Putamen (tissue), 1 donor: ENCODE measurements at regions not wholly inside any gene's neighbourhood (a gene's known extent, or its start where the extent isn't known, plus 50 kb on each side); places are given as distances from the start of the nearest gene placed in this dataset.
"Not testable (repeated sequence)": the region's sequence is repeated elsewhere in the genome, so short reads cannot be mapped to it uniquely, and the experiment has no call there.

Experiments
- DNase-seq: peaks from one replicate; pipeline ENCODE4 v3.0.0-alpha.2; 2016; ENCODE audit warnings: low spot score

DNA sequence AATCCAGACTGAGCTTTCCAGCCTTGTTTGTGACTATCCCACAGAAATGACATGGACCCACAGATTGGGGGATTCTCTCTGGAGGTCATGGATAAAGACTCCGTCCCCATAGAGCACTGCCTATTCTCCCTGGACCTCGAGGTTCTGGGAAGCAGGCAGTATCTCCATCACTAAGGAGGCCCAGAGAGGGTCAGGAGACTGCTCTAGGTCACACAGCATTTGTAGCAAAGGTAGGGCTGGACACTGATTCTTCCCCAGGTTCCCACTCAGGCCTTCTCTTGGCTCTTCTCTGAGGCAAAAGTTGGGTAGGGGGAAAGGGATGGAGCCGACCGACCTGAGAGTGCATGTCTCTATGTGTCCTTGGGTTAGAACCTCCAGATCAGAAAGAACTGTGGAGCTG, 80.9 kb downstream of the PTPRS start:
- DNase-seq, result no peak

DNA sequence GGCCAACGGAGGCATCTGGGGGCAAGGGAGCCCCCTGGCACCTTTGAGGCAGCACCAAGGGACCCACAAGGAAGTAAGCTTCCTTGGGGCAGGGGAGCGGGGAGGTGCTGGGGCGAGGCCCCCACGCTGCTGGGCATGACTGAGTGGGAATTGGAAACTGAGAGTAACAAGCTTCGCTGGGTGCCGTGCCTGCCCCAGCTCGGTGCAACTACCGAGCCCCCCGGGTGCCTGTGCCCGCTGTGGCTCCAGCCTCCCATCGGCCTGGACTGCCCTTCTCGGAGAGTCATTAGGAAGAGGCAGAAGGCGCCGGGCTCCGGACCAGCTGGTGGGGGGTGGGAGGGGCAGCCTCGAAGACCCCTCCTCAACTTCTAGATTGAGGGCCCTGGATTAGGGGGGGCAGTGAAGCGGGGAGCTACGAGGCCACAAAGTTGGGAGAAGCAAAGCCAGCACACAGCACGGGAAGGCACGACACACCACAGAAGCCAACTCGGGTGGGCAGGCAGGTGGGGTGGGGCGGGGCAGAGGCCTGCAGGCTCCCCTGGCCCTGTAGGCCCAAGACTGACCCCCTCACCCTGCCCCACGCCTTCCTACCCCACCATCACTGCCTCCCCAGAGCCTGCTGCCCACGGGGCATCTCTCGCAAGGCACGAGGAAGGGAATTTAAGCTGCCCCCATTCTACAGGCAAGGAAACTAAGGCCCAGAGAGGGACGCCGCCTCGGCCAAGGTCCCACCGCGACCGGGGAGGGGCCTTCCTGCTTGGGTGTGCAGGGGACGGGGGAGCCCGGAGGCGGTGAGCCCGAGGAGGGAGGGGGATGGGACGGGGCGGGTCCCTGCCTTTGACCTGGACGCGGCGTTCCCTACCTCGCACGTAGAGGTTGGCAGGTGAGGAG, 83.2 kb downstream of the PTPRS start:
- no peak for DNase-seq

DNA sequence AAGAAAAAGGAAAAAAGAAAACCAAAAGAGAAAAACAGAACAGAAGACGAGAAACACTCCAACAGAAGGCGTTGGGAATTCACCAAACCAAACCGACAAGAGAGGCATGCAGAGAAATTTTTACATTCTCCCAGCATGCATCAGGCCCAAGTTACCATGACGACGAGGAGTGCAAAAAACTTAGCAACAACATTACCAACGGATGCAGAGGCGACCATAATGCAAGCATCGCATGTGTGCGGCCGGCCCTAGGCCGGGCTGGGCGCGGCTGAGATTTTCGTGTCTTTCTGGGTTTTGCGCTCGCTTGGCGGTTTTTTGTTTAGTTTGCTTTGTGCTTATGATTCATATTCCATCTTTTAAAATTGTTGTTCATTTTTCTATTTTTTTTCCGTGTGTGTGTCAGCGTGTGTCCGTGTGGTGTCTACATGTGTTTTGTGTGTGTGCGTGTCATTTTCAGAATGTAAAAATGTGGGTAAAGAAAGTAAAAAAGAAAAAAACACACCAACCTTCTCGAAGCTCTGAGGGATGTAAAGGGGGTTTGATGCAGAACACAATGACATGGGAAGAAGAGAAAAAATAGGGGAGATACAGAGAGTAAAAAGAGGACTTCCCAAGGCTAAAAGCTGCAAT, 84.9 kb downstream of the PTPRS start:
- DNase-seq, result no peak

DNA sequence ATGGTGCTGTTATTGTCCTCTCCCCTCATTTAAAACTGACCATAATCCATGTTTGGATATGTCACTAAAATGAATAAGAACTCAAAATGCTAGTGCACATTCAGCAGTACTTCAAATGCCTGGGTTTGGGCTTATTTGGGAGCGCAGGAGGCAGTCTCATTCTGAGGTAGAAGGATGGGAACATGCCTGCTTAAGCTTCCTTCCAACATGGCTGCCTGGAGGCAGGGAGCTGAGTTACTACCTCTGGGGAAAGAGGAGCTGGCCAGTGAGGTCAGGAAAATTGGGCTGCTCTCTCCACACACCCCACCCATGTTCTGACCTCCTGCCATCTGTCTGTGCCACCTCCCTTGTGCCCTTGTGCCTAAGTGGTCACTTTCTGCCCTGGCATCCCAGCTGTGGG, 85.7 kb downstream of the PTPRS start:
- no peak for DNase-seq

DNA sequence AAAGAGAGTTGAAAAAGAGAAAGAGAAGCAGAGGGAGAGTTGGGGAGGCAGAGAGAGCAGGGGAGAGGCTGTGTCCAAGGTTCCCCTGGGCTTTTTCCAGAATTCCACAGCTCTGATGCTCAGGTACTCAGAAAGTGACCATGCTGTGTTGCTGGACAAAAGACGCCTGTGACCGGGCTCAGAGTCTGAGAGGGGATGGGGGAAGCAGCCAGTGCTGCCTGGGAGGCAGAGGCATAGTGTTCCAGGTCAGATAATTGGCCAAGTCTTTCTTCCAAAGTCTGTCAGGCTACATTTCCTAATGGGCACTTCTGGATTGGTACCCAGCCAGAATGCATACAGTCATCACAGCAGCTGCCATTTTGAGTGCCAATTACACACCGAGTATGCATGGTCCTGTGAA, 86.1 kb downstream of the PTPRS start:
- no peak for DNase-seq

DNA sequence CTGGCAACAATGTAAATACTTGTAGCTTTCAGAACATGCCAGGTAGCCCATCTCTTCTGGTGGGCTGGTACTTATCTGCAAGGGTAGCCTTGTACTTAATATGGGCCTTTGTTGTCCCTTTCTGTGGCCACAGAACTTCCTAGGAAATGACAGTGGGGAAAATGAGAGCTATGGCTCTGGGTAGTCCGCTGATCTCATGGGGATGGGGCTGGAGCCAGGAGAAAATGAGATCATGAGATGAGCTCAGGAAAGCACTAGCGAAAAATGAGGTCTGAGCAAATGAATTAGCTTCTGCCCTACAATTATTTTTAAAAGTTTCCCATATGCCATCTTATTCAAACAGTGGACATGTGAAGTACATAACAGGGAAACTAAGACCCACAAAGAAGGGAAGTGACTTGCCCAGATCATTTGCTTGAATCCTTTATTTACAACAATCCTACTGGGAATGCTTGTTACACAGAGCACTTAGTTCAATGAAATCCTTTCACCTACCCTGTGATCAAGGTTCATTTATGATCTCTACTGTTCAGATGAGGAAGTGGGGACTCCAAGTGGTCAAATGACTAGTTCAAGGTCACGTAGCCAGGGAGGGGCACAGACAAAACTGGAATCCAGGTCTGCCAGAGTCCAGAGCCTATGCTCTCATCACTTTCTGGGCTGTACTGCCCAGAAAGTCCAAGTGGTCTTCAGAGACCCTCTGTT, 87.1 kb downstream of the PTPRS start:
- DNase-seq, result no peak

DNA sequence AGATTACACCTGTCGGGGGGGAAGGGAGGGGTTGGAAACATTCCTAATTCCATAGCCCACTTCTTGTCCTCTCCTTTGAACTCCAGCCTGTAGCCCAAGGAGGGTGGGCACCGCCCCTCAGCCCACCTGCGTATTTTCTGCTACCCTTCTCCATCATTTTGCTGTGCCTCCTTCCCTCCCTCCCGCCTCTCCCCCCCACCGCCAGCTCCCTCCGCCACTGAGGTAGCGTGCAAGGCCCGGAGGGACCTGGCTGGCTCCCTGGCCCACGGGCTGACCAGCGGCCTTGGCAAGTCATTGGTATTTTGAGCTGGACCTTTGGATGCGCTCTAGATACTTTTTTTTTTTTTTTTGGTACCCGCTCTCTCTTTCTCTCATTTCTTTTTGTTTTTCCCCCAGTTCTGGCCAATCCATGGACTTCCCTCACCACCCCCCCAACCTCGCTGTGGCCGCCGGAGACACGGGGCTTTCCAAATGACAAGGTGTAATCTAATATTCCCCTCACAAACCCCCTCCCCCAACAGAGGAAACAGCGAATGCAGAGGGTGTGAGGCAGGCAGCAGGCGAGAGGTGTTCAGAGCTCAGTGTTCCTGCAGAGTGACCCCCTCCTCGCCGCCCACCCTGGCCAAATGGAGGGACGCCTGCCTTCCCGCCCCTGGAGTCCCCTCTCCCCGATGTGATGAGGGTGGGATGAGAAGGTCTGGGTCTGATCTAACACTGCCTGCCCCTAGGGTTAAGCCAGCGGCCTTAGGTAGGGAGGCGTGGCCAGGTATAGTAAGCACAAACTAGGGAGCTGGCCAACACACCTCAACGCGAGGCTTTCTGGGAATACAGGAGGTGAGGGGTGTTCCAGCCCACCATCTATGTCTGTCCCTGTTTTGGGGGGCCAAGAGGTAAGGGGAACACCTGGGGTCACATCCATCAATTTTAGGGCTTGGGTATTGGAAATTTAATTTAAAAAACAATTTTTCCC, 89.2 kb downstream of the PTPRS start:
- no peak for DNase-seq

DNA sequence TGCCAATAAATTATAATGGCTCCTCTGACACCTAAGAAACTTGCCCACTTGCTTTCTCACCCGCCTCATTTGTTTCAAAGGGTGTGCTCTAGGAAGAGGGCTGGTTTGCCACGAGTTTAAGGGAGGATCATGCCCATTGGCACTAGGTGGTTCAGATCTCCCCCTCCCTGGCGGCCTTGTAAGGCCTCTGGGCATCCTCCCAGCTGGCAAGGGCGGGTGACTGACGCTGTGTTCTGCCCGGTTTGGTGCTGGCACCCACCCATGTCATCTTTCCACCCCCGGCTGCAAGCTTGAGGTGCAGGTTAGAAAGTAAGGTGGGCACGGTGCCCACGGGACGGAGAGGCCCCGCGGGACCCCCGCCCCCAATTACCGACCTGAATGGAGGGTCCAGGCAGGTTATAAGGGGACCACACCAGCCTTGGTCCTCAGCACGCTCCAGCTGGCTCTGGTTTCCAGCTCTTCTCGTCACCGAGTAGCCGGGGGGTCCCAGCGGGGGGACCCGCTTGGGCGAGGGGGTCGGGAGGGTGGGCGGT, 90.4 kb downstream of the PTPRS start:
- DNase-seq, result peak; percentile 65

DNA sequence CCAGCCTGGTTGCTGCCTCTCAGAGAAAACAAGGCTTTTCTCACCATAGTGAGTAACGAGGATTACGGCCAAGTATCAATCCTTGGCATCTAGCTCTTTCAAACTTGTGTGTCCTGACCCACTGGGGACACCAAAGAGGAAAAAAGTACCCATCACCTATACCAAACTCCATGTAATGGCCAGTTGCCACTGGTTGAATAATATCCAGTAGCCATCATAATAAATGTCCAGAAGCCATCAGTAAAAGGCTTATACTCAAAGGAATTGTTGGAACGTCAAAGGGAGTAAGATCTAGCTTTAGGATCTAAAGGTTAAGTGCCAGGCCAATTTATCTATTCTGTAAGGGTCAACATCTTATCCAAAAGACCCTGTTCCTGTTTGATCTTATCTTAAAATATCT, 91.1 kb downstream of the PTPRS start:
- DNase-seq, result no peak

DNA sequence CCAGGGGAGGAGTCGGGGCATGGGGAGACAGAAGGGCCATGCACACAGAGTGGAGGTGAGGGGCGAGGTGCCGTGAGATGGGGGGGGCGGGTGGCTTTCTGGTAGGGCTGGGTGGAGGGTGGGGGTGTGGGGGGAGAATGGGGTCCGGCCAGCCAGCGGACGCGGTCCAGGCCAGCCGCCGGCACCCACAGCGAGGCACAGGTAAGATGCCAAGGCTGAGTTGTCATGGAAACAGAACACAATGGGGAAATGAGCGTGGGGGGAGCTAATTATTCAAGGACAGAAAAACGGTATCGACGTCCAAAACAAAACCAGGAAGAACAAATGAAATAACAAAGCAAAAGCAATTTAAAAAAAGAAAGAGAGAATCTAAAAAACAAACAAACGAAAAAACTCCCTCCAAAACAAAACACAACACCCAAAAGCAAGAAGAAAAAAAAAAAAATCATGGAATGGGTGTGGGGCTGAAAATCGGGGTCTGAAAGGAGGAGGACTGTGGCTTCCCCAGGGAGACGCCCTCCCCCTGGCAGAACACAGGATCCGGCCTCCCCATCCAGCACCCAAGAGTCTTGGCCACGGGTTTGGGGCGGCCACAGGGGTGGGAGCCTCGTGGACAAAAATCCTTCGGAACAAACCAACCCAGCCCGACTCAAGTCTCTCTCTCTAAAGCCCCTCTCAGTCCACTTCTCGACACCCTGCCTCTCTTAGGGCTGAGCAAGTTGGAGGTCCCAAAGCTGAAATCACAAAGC, 92.5 kb downstream of the PTPRS start:
- DNase-seq, result no peak

DNA sequence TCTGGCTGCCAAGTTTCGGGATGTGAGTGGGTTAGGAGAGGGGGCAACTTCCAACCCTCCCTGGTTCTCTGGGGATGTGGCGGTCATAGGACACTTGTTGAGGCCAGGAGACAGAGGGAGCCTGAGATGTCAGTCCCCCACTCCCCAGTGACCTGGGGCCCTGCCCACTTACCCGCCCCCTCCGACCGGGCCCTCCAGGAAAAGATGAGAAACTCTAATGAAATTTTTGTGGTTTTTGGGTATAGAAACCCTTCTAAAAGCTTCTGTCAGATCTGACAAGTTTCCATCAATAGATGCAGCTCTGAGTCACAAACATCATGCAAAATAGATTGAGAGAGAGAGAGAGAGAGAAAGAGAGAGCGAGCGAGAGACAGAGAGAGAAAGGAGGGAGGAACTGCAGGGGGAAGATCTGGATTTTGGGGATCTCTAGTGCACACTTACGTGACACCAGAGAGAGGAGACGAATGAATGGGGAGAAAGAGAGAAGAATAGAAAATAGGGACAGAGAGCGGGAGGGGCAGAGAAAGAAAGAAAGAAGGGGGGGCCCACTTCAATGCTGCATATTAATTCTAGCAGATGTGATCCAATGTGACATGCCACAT, 94.0 kb downstream of the PTPRS start:
- no peak for DNase-seq

DNA sequence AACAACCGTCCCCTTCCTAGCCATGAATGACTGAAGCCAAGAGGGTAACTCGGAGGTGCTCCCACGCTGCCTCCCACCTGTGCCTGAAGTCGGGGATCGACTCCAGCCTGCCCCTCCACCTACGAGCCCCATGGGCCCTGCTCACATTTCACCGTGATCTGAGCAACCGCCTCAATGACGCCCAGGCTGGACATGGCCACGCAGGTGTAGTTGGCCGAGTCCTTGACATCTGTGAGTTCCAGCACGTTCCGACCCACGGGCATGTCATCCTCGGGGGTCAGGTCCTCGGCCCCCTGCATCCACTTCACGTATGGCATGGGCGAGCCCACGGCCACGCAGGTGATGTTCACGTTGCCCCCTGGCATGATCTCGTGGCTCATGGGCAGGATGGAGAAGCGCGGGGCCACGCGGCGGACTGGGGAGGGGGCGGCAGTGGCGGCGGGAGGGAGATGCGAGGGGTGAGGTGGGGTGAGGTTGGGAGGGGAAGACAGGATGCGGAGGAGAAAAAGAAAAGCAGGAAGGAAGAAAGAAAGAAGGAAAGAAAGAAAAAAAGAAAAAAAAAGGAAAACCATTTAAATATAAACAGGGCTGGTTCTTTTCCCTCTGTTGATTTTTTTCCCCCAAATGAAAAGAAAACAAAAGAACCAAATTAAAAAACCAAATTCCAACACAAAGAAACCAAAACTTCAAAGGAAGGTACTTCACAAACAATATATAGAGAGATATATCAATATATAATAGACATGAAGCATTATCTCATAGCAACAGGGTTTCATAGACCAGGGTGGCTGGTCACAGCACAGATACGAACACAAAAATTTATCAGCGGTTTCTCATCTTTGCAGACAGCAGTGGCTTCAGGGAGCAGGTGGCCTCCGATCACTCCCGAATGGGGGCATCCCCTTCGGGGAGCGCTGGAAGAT, 94.7 kb downstream of the PTPRS start:
- DNase-seq, result no peak

DNA sequence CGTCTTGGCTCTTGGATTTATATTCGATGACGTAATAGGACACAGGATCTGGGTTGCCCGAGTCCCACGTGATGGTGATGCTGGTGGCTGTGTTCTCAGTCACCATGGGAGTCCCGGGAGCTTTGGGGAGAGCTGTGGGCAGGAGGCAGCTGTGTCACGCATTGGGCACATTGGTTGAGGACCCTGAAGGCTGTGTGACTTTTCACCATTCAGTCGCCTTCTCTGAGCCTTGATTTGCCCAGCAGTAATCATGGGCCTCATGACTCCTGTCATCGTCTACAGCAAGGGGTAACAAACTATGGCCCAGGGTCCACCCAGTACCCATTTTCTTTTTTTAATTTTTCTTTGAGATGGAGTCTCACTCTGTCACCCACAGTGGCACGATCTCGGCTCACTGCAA, 96.3 kb downstream of the PTPRS start:
- DNase-seq, result no peak

DNA sequence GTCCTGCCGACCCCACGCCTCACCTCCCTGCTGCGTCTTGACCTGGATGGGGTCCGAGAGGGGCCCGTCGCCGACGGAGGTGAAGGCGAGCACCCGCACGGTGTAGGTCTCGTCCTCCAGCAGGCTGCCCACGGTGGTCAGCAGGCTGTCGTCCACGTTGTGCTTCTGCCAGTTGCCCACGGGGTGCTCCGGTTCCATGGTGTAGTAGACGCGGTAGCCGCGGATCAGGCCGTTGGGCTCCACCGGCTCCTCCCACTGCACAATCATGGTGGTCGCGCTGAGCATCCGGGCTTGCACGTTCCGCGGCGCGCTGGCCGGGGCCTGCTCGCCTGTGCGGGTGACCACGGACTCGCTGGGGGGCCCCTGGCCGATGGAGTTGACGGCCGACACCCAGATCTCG, 96.7 kb downstream of the PTPRS start:
- no peak for DNase-seq

DNA sequence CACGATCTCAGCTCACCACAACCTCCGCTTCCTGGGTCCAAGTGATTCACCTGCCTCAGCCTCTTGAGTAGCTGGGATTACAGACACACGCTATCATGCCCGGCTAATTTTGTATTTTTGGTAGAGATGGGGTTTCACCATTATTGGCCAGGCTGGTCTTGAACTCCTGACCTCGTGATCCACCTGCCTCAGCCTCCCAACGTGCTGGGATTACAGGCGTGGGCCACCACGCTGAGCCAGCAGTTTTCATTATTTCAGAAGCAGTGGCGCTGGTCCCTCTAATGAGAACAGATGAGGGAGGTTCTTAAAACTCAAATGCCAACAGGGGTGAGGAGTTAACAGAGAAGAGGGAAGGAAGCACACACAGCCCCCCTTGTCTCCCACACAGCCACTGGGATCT, 98.7 kb downstream of the PTPRS start:
- DNase-seq, result not testable (repeated sequence)

DNA sequence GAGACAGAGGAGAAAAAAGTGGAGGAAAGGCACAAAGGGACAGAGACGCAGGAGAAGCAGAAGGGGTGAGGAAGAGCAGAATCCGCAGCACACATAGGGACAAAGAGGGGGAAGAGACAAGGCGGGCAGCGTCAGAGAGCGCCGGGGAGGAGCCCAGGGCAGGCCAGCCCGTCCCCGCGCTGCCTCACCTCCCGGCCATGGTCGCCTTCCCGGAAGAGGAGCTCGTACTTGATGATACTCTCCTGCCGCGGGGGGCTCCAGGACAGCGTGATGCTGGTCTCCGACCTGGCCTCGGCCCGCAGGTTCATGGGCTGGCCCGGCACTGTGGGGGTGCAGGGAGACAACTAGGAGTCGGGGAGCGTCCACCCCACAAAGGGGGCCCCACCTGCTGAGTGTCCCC, 100.6 kb downstream of the PTPRS start:
- no peak for DNase-seq

DNA sequence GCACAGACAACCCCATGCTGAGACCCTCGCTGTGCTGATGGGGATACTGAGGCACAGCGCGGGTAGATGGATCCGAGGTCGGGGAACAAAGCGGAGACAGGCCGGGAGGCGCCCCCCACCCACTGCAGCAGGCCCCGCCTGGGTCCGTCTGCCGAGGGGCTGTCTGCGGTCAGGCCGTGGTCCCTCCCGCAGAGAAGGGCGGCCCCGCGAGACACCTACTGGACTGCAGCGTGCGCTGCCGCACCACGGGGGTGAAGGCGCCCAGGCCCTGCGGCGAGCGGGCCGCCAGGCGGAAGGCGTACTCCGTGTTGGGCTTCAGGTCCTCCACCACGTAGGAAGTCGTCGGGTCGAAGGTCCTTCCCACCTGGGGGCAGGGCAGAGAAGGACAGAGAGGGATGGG, 101.9 kb downstream of the PTPRS start:
- no peak for DNase-seq

DNA sequence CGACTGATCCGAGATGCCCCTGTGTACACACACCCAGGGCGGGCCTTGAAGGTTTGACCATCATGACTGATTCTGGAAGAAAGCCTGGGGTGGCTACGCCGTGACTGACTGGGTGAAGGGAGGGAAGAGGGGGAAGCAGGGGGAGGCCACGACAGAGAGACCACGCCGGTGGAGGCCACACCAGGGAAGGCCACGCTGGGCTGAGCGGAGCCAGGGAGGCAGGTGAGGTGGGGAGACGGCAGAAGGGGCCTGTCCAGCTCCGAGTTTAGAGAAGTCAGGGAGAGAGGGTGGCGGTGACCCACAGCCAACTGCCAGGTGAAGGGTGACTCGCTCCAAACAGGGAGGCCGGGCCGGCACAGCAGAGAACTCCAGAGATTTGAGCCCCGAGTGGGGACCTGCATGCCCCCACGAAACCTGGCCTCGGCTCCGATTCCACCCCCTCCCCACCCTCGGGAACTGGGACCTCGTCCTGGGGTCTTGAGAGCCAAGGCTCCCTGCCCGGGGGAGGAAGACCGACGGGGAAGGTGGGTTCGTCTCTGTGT, 102.6 kb downstream of the PTPRS start:
- no peak for DNase-seq

DNA sequence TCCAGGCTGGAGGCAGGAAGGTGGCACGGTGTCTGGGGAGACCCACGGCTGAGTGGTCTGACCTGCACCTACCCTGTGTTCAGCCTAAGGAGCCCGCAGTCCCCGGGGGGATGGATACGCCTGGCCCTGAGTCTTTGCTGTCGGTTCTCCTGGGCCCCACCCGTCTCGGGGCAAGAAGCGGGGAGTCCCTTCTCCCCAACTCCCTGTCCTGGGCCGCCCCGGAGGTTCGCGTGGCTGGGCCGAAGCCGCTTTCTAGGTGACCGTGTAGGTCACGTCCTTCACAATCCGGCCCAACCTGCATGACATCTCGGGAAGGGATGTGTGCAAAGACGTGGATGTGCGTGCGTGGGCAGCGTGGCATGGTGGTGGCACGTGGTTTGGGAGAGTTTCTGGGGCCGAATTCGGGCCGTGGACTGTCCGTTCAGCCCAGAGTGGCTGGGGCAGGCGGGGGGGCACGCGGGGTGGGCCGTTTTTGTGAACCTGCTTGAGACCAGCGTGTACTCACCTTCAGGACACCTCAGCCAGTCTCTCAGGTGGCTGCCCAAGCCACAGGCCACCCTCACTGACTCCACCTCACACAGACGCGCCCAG, 103.3 kb downstream of the PTPRS start:
- no peak for DNase-seq
